Karpas-422 (cell line): ENCODE measurements at regions not wholly inside any gene's neighbourhood (a gene's known extent, or its start where the extent isn't known, plus 50 kb on each side); places are given as distances from the start of the nearest gene placed in this dataset.

Experiments used
- DNase-seq: peaks from one replicate; pipeline ENCODE4 v3.0.0-alpha.2; 2015
- H2AFZ ChIP-seq: fragments of 200-600 bp; sonication (generic); 2 replicates; pipeline ENCODE4 v1.6.1; 2014; ENCODE audit warnings: antibody characterized with exemption, low read length, mixed read lengths
- H3K27ac ChIP-seq: fragments of 200-600 bp; sonication (generic); 2 replicates; pipeline ENCODE4 v1.5.1; 2014; ENCODE audit warnings: mild to moderate bottlenecking, low read length, moderate library complexity
- H3K27me3 ChIP-seq: fragments of 200-600 bp; sonication (generic); 2 replicates; pipeline ENCODE4 v1.6.1; 2014; ENCODE audit warnings: low read length, mixed read lengths
- H3K36me3 ChIP-seq: fragments of 200-600 bp; sonication (generic); 2 replicates; pipeline ENCODE4 v1.6.1; 2014; ENCODE audit warnings: low read length, mixed read lengths; ENCODE audit not compliant: insufficient read depth
- H3K4me1 ChIP-seq: fragments of 200-600 bp; sonication (generic); 2 replicates; pipeline ENCODE4 v1.6.1; 2014; ENCODE audit warnings: mild to moderate bottlenecking, low read length, mixed read lengths
- H3K4me2 ChIP-seq: fragments of 200-600 bp; sonication (generic); 2 replicates; pipeline ENCODE4 v1.6.1; 2014; ENCODE audit warnings: low read length, low read depth, mild to moderate bottlenecking; ENCODE audit not compliant: poor library complexity, severe bottlenecking
- H3K4me3 ChIP-seq: fragments of 200-600 bp; sonication (generic); 2 replicates; pipeline ENCODE4 v1.5.1; 2014; ENCODE audit warnings: mild to moderate bottlenecking, antibody characterized with exemption, low read length, mixed read lengths
- H3K79me2 ChIP-seq: fragments of 200-600 bp; sonication (generic); 2 replicates; pipeline ENCODE4 v1.6.1; 2014; ENCODE audit warnings: mild to moderate bottlenecking, low read length, mixed read lengths
- H3K9ac ChIP-seq: fragments of 200-600 bp; sonication (generic); 2 replicates; pipeline ENCODE4 v1.6.0; 2014; ENCODE audit warnings: low read length
- H3K9me2 ChIP-seq: fragments of 200-600 bp; sonication (generic), shearing (Covaris generic); replicated peaks from 2 replicates; pipeline ENCODE4 v1.6.0; 2014; ENCODE audit warnings: mild to moderate bottlenecking, low read length, moderate library complexity; ENCODE audit not compliant: insufficient read depth
- H3K9me3 ChIP-seq: fragments of 300-700, 200-600 bp; sonication (generic); 2 replicates; pipeline ENCODE4 v1.6.1; 2014; ENCODE audit warnings: low read length, mixed read lengths
- H4K20me1 ChIP-seq: fragments of 200-600 bp; sonication (generic); 2 replicates; pipeline ENCODE4 v1.6.1; 2014; ENCODE audit warnings: mild to moderate bottlenecking, antibody characterized with exemption, low read length, low read depth; ENCODE audit not compliant: insufficient read depth

DNA sequence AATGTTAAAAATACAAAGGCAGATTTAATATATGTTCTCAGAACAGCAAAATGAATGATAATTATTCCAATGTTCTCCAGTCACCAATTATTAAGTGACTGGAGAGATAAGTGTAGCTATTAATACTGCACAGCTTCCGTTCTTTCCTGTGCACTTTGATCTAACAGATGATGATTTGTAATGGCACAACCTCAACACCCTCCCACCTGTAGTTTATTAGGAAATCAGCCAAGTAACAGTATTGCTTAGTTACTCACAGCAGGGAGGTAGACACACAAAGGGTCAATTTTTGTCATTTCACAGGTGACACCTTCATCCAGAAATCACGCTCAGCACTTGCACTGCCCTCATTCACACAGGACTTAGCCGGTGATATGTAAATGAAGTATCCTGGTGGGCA lies 688.1 kb downstream of the EPHA3 start:
- peaks cover 3% of the 10 kb centered on the region for H3K9me3 ChIP-seq
- no peaks in the 10 kb centered on the region for H3K27me3 ChIP-seq
- H3K4me2 ChIP-seq: no peak overlapping the region
- H3K27ac ChIP-seq: no peak overlapping the region
- no peaks in the 10 kb centered on the region for H4K20me1 ChIP-seq
- H2AFZ ChIP-seq: no peak overlapping the region
- no peaks in the 10 kb centered on the region for H3K4me1 ChIP-seq
- no peaks in the 10 kb centered on the region for H3K79me2 ChIP-seq
- no peaks in the 10 kb centered on the region for H3K9me2 ChIP-seq
- no peaks in the 10 kb centered on the region for H3K36me3 ChIP-seq
- H3K9ac ChIP-seq: no peak overlapping the region
- H3K4me3 ChIP-seq: no peak overlapping the region
- no peak for DNase-seq

DNA sequence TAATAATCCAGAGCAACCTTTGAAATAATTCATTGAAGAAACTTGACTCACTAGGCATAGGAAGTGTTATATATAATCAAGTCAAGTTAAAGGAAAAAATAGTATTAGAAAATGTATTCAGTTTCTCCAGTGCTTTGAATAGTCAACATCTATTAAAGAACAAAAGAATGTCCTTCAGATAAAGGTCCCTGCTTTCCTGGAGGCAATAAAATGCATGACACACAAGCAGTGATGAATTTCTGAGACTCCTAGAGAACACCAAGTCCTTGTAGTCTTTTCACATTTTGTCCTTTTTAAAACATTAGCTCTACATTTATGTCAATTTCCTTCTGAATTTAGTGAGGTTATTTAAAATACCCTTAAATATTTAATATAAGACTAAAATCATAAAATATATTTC lies 695.5 kb downstream of the EPHA3 start:
- Histone ChIP-seq H3K4me2 (no peak overlapping the region), H3K4me1 (no peaks in the 10 kb centered on the region), H3K36me3 (no peaks in the 10 kb centered on the region), H3K4me3 (no peak overlapping the region), H4K20me1 (no peaks in the 10 kb centered on the region), H3K9ac (no peak overlapping the region), H3K79me2 (no peaks in the 10 kb centered on the region), H3K27me3 (no peaks in the 10 kb centered on the region), H3K9me2 (no peaks in the 10 kb centered on the region), H3K27ac (no peak overlapping the region), H2AFZ (no peak overlapping the region), H3K9me3 (peaks cover 11% of the 10 kb centered on the region)
- DNase-seq: no peak

DNA sequence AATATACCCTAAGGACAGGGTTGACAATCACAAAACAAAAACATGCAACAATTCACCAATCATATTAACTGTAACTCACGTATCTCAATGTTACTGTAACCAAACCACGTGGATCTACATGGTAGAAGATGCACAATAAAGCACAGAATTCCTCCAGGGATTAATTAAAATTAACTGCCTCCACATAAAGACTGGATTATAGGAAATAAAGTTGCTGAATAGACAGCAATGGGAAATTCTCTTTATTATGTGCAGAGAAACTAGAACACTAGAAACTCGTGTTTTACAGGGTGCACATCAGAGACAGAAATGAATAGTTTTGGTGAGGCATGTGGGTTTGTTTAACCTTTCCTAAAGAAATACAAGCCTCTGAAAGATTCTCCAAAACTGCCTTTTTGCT lies 696.3 kb downstream of the EPHA3 start:
- H3K4me2 ChIP-seq: no peak overlapping the region
- no peaks in the 10 kb centered on the region for H3K27me3 ChIP-seq
- no peaks in the 10 kb centered on the region for H4K20me1 ChIP-seq
- no peak overlapping the region for H3K27ac ChIP-seq
- H3K4me1 ChIP-seq: no peaks in the 10 kb centered on the region
- H3K36me3 ChIP-seq: no peaks in the 10 kb centered on the region
- no peaks in the 10 kb centered on the region for H3K9me2 ChIP-seq
- H2AFZ ChIP-seq: no peak overlapping the region
- H3K9me3 ChIP-seq: peaks cover 13% of the 10 kb centered on the region
- no peak for DNase-seq
- no peak overlapping the region for H3K9ac ChIP-seq
- H3K79me2 ChIP-seq: no peaks in the 10 kb centered on the region
- H3K4me3 ChIP-seq: no peak overlapping the region

DNA sequence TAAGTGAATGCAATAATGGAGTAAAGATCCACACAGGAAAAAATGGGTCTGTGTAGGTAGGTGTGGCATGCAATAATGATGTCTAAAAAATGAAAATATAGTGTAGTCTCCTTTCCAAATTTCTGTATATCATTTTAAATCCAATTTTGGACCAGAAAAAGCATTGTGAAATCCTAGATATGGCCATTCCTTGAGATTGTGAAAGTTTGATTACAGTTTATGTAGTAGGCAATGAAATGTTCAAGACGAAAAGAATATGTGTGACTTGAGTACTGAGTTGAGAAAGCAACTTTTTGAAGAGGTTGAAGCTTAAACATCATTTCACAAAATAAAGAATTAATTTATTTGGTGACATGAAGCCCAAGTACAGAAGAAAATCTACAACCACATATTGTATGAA lies 698.7 kb downstream of the EPHA3 start:
- no peaks in the 10 kb centered on the region for H3K9me2 ChIP-seq
- no peak overlapping the region for H3K4me3 ChIP-seq
- no peak overlapping the region for H3K4me2 ChIP-seq
- peaks cover 11% of the 10 kb centered on the region for H3K9me3 ChIP-seq
- H3K27ac ChIP-seq: no peak overlapping the region
- no peaks in the 10 kb centered on the region for H3K79me2 ChIP-seq
- no peak for DNase-seq
- H3K9ac ChIP-seq: no peak overlapping the region
- H4K20me1 ChIP-seq: no peaks in the 10 kb centered on the region
- no peaks in the 10 kb centered on the region for H3K27me3 ChIP-seq
- H3K4me1 ChIP-seq: no peaks in the 10 kb centered on the region
- H2AFZ ChIP-seq: no peak overlapping the region
- no peaks in the 10 kb centered on the region for H3K36me3 ChIP-seq

DNA sequence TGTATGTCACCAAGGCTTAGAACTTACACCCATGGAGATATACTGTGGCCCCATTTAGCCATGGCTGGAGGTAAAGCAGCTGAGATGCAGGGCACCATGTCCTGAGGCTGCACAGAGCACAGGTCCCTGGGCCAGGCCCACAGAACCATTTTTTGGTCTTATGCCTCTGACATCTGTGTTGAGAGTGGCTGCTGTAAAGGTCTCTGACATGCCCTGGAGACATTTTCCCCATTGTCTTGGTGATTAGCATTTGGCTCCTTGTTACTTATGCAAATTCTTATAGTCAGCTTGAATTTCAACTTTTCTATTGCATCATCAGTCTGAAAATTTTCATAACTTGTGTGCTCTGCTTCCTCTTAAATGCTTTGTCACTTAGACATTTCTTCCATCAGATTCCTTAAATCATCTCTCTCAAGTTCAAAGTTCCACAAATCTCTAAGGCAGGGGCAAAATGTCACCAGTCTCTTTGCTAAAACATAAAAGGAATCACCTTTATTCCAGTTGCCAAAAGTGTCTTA lies 701.3 kb downstream of the EPHA3 start:
- H3K9me3 ChIP-seq: peaks cover 20% of the 10 kb centered on the region
- H3K27me3 ChIP-seq: no peaks in the 10 kb centered on the region
- no peak overlapping the region for H3K9ac ChIP-seq
- no peaks in the 10 kb centered on the region for H3K79me2 ChIP-seq
- H2AFZ ChIP-seq: no peak overlapping the region
- no peaks in the 10 kb centered on the region for H3K4me1 ChIP-seq
- no peak overlapping the region for H3K27ac ChIP-seq
- DNase-seq: no peak
- no peak overlapping the region for H3K4me2 ChIP-seq
- H3K36me3 ChIP-seq: no peaks in the 10 kb centered on the region
- H3K9me2 ChIP-seq: no peaks in the 10 kb centered on the region
- H3K4me3 ChIP-seq: no peak overlapping the region
- H4K20me1 ChIP-seq: no peaks in the 10 kb centered on the region

DNA sequence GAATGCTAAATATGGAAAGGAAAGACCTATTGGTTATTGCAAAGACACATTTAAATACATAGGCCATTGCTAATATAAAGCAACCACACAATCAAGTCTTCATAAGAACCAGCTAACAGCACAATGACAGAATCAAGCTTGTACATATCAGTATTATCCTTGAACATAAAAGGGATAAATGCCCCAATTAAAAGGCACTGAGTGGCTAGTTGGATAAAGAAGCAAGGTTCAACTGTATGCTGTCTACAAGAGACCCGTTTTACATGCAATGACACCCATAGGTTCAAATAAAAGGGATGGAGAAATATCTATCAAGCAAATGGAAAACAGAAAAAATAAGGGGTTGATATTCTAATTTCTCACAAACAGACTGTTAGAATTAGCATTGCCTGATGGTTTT lies 706.1 kb downstream of the EPHA3 start:
- H3K9ac ChIP-seq: no peak overlapping the region
- no peak overlapping the region for H3K4me2 ChIP-seq
- no peak overlapping the region for H2AFZ ChIP-seq
- H3K9me2 ChIP-seq: no peaks in the 10 kb centered on the region
- H4K20me1 ChIP-seq: no peaks in the 10 kb centered on the region
- no peak overlapping the region for H3K27ac ChIP-seq
- no peaks in the 10 kb centered on the region for H3K4me1 ChIP-seq
- no peaks in the 10 kb centered on the region for H3K79me2 ChIP-seq
- no peak for DNase-seq
- H3K9me3 ChIP-seq: peaks cover 10% of the 10 kb centered on the region
- no peaks in the 10 kb centered on the region for H3K36me3 ChIP-seq
- H3K27me3 ChIP-seq: no peaks in the 10 kb centered on the region
- H3K4me3 ChIP-seq: no peak overlapping the region

DNA sequence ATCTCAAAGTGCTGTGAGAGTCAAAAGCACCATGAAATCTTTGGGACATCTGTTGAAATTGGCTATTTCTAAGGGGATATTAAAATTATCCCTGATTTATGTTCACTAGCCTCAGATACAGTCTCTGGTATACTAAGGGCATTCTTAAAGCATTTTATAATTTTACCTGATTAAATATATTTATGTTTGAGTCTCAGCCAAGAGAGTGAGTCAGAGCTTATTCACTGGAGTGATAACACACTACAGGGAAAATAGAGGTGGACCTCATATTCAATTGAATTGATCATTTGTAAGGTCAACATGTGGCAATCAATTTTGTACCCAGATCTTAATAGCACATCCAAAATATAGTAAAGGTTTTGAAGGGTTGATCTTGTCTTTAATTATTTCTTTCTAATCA lies 733.6 kb downstream of the EPHA3 start:
- Histone ChIP-seq H3K4me3 (no peak overlapping the region), H3K79me2 (no peaks in the 10 kb centered on the region), H2AFZ (no peak overlapping the region), H3K9me2 (no peaks in the 10 kb centered on the region), H3K27me3 (no peaks in the 10 kb centered on the region), H3K9ac (no peak overlapping the region), H3K27ac (no peak overlapping the region), H3K36me3 (no peaks in the 10 kb centered on the region), H3K4me2 (no peak overlapping the region), H3K4me1 (no peaks in the 10 kb centered on the region), H4K20me1 (no peaks in the 10 kb centered on the region), H3K9me3 (0 out of 2 replicates have a peak, but pooled peaks cover 5% of the 10 kb centered on the region)
- no peak for DNase-seq

DNA sequence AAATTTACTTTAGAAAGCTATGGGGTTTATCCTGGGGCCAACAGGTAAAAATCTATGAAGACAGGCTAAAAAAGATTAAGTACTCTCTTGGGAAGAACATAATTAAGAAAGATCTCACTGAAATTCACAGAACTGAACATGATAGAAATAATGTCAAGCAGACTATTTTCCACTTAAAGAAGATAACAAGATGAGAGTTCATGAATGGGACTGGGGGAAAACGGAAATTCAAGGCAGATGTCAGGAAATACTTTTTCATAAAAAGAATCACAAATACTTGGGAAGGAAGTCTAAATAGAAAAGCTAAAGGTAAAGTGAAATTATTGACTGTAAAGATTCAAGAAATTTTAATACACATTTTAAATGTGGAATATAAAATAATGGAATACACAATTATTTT lies 737.6 kb downstream of the EPHA3 start:
- Histone ChIP-seq H3K9me2 (no peaks in the 10 kb centered on the region), H3K9ac (no peak overlapping the region), H2AFZ (no peak overlapping the region), H3K4me3 (no peak overlapping the region), H3K27ac (no peak overlapping the region), H4K20me1 (no peaks in the 10 kb centered on the region), H3K27me3 (no peaks in the 10 kb centered on the region), H3K4me1 (no peaks in the 10 kb centered on the region), H3K36me3 (no peaks in the 10 kb centered on the region), H3K9me3 (no peaks in the 10 kb centered on the region; the same call in 1 of the 2 replicates), H3K4me2 (no peak overlapping the region), H3K79me2 (no peaks in the 10 kb centered on the region)
- DNase-seq: no peak

DNA sequence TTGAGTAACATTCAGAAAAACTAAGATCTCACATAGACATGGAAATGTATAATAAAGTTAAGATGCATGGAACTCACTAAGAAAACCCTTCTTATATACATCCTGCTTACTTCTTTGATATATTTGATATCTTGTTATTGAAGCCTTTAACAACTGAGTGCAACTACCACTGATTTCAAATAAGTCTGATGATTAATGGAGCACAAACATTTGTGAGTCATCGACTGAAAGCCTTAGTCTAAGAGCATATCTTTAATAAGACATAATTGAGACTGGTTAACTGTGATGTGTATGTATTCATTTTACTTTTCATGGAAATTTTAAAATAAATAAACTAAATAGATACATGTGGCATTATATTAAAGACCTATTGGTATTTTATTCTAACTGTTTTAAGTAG lies 740.5 kb downstream of the EPHA3 start:
- H3K9me3 ChIP-seq: no peaks in the 10 kb centered on the region; the same call in 1 of the 2 replicates
- H4K20me1 ChIP-seq: no peaks in the 10 kb centered on the region
- no peaks in the 10 kb centered on the region for H3K36me3 ChIP-seq
- no peaks in the 10 kb centered on the region for H3K27me3 ChIP-seq
- no peak for DNase-seq
- H2AFZ ChIP-seq: no peak overlapping the region
- no peak overlapping the region for H3K9ac ChIP-seq
- no peaks in the 10 kb centered on the region for H3K79me2 ChIP-seq
- H3K4me2 ChIP-seq: no peak overlapping the region
- no peaks in the 10 kb centered on the region for H3K4me1 ChIP-seq
- no peaks in the 10 kb centered on the region for H3K9me2 ChIP-seq
- no peak overlapping the region for H3K4me3 ChIP-seq
- no peak overlapping the region for H3K27ac ChIP-seq
